H9 (cell line): ENCODE measurements at regions not wholly inside any gene's neighbourhood (a gene's known extent, or its start where the extent isn't known, plus 50 kb on each side); places are given as distances from the start of the nearest gene placed in this dataset.

ENCODE experiments used
- DNase-seq: peaks from one replicate; pipeline ENCODE4 v3.0.0-alpha.2; 2017
- H2AFZ ChIP-seq: one replicate; pipeline ENCODE4 v1.6.1; 2013; ENCODE audit warnings: mild to moderate bottlenecking, low read length, control low read depth, moderate library complexity
- H2AK5ac ChIP-seq: 2 replicates; pipeline ENCODE4 v1.6.1; 2013; ENCODE audit warnings: low read length, control low read depth, mixed read lengths; ENCODE audit not compliant: insufficient read length
- H2BK120ac ChIP-seq: one replicate; pipeline ENCODE4 v1.6.1; 2013; ENCODE audit warnings: low read depth, mild to moderate bottlenecking, low read length, control low read depth, inconsistent platforms; ENCODE audit not compliant: poor library complexity, severe bottlenecking
- H2BK12ac ChIP-seq: 2 replicates; pipeline ENCODE4 v1.6.1; 2013; ENCODE audit warnings: low read length, control low read depth, mixed read lengths, low read depth; ENCODE audit not compliant: insufficient read length
- H2BK15ac ChIP-seq: 2 replicates; pipeline ENCODE4 v1.6.1; 2013; ENCODE audit warnings: low read depth, low read length, control low read depth
- H2BK20ac ChIP-seq: one replicate; pipeline ENCODE4 v1.6.1; 2013; ENCODE audit warnings: low read depth, mild to moderate bottlenecking, low read length, control low read depth, inconsistent platforms; ENCODE audit not compliant: poor library complexity, severe bottlenecking
- H2BK5ac ChIP-seq: 2 replicates; pipeline ENCODE4 v1.6.1; 2013; ENCODE audit warnings: low read length, control low read depth, mixed read lengths; ENCODE audit not compliant: insufficient read length
- H3K14ac ChIP-seq: 2 replicates; pipeline ENCODE4 v1.6.1; 2013; ENCODE audit warnings: low read length, control low read depth; ENCODE audit not compliant: insufficient read depth
- H3K18ac ChIP-seq: 2 replicates; pipeline ENCODE4 v1.6.1; 2013; ENCODE audit warnings: low read depth, mild to moderate bottlenecking, mixed read lengths, low read length, control low read depth; ENCODE audit not compliant: insufficient read length
- H3K23ac ChIP-seq: 2 replicates; pipeline ENCODE4 v1.6.1; 2013; ENCODE audit warnings: low read length, control low read depth, mixed read lengths, low read depth; ENCODE audit not compliant: insufficient read length
- H3K23me2 ChIP-seq: 2 replicates; pipeline ENCODE4 v1.6.1; 2013; ENCODE audit warnings: low read depth, mild to moderate bottlenecking, mixed read lengths, low read length, control low read depth; ENCODE audit not compliant: insufficient read length, poor library complexity, severe bottlenecking
- H3K27ac ChIP-seq: 2 replicates; pipeline ENCODE4 v1.5.1; 2013; ENCODE audit warnings: low read length, control low read depth, mixed read lengths, low read depth; ENCODE audit not compliant: insufficient read length
- H3K27me3 ChIP-seq: 2 replicates; pipeline ENCODE4 v1.6.1; 2013; ENCODE audit warnings: low read length, control low read depth, inconsistent platforms; ENCODE audit not compliant: insufficient read depth
- H3K4ac ChIP-seq: 2 replicates; pipeline ENCODE4 v1.6.1; 2013; ENCODE audit warnings: low read depth, mild to moderate bottlenecking, control low read depth, inconsistent platforms, low read length, moderate library complexity
- H3K4me1 ChIP-seq: 2 replicates; pipeline ENCODE4 v1.6.1; 2013; ENCODE audit warnings: low read length, control low read depth, inconsistent platforms; ENCODE audit not compliant: insufficient read depth
- H3K4me2 ChIP-seq: 2 replicates; pipeline ENCODE4 v1.6.1; 2013; ENCODE audit warnings: low read length, control low read depth, mixed read lengths; ENCODE audit not compliant: insufficient read length, insufficient read depth
- H3K56ac ChIP-seq: 2 replicates; pipeline ENCODE4 v1.6.1; 2013; ENCODE audit warnings: low read depth, mild to moderate bottlenecking, mixed read lengths, low read length, control low read depth; ENCODE audit not compliant: insufficient read length
- H3K79me1 ChIP-seq: 2 replicates; pipeline ENCODE4 v1.6.1; 2013; ENCODE audit warnings: low read depth, mild to moderate bottlenecking, moderate library complexity, low read length, control low read depth, inconsistent platforms; ENCODE audit not compliant: insufficient read depth, poor library complexity, severe bottlenecking
- H3K79me2 ChIP-seq: 2 replicates; pipeline ENCODE4 v1.6.1; 2013; ENCODE audit warnings: low read length, control low read depth, inconsistent platforms; ENCODE audit not compliant: insufficient read depth
- H3K9ac ChIP-seq: 2 replicates; pipeline ENCODE4 v1.6.1; 2013; ENCODE audit warnings: low read length, control low read depth, mixed read lengths; ENCODE audit not compliant: insufficient read length; ENCODE audit errors: extremely low read depth
- H3K9me3 ChIP-seq: one replicate; pipeline ENCODE4 v1.6.1; 2013; ENCODE audit warnings: low read depth, low read length, inconsistent platforms; ENCODE audit not compliant: control insufficient read depth
- H3T11ph ChIP-seq: one replicate; pipeline ENCODE4 v1.6.1; 2013; ENCODE audit warnings: mild to moderate bottlenecking, low read length, control low read depth, inconsistent platforms
- H4K20me1 ChIP-seq: one replicate; pipeline ENCODE4 v1.6.1; 2013; ENCODE audit not compliant: control insufficient read depth, insufficient read length, insufficient read depth
- H4K5ac ChIP-seq: 2 replicates; pipeline ENCODE4 v1.6.1; 2013; ENCODE audit warnings: low read depth, mild to moderate bottlenecking, mixed read lengths, low read length, control low read depth; ENCODE audit not compliant: insufficient read length
- H4K8ac ChIP-seq: replicated peaks from 2 replicates; pipeline ENCODE4 v1.6.1; 2013; ENCODE audit warnings: low read length, control low read depth, mixed read lengths, low read depth; ENCODE audit not compliant: insufficient read length
- H4K91ac ChIP-seq: 2 replicates; pipeline ENCODE4 v1.6.1; 2013; ENCODE audit warnings: low read depth, mild to moderate bottlenecking, moderate library complexity, mixed read lengths, low read length, control low read depth; ENCODE audit not compliant: insufficient read length
- H3K27ac Mint-ChIP-seq, 3 experiments: 2 replicates in 2 of 3; 3 replicates in 1 of 3; pipeline ENCODE4 v1.8.0; 2020 to 2021; ENCODE audit warnings: mixed read lengths in 3 of 3, mild to moderate bottlenecking in 1 of 3, moderate library complexity in 1 of 3
- H3K27me3 Mint-ChIP-seq: 2 replicates; pipeline ENCODE4 v1.8.0; 2021; ENCODE audit warnings: low read depth, mild to moderate bottlenecking, moderate library complexity, mixed read lengths
- H3K36me3 Mint-ChIP-seq, 3 experiments: 2 replicates in 2 of 3; 3 replicates in 1 of 3; pipeline ENCODE4 v1.8.0; 2020 to 2021; ENCODE audit warnings: low read depth in 3 of 3, mixed read lengths in 3 of 3; ENCODE audit not compliant: insufficient read depth in 1 of 3
- H3K4me1 Mint-ChIP-seq, 2 experiments: 2 replicates each; pipeline ENCODE4 v1.8.0; 2020; ENCODE audit warnings: mixed read lengths in 2 of 2
- H3K4me3 Mint-ChIP-seq, 2 experiments: 2 replicates in 1 of 2; 3 replicates in 1 of 2; pipeline ENCODE4 v1.8.0; 2020 to 2021; ENCODE audit warnings: mild to moderate bottlenecking in 2 of 2, mixed read lengths in 2 of 2, moderate library complexity in 1 of 2
- H3K9me3 Mint-ChIP-seq, 2 experiments: 2 replicates in 1 of 2; 3 replicates in 1 of 2; pipeline ENCODE4 v1.8.0; 2020; ENCODE audit warnings: mild to moderate bottlenecking in 2 of 2, mixed read lengths in 2 of 2, moderate library complexity in 1 of 2
- WGBS: extraction: QIAGEN DNeasy Blood & Tissue Kit; methylation state at CpG from one replicate; pipeline ENCODE4 v1.1.7; 2013; ENCODE audit warnings: missing lambda C conversion rate, low lambda C conversion rate, mixed read lengths; ENCODE audit not compliant: insufficient read length; ENCODE audit errors: extremely low coverage; 5-methylcytosine and 5-hydroxymethylcytosine counted together
- TF ChIP-seq, protein P1 (sequence below): fragments of 200-600 bp; sonication (generic); conservative IDR thresholded peaks from 3 replicates; pipeline ENCODE4 v1.8.0; 2021; ENCODE audit warnings: antibody characterized with exemption, mild to moderate bottlenecking

DNA sequence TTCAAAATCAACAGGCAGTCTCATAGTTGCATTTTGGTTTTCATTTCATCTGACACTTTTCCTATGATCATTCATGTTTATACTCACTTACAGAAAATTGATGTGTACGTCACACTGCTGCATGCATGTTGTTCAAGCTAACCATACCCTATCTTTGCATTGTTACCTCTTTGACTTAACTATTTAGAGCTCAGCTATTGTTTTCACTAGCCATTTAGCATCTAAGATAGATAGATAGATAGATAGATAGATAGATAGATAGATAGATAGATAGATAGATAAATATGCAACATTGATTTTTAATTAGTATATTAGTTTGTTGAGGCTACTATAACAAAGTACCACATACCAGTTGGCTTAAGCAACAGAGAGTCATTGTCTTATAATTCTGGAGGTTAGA is 649.5 kb upstream of the KCND2 start:
- Histone ChIP-seq H3T11ph (no peak overlapping the region), H2BK12ac (no peak overlapping the region), H2BK20ac (no peak overlapping the region), H2BK120ac (no peak overlapping the region), H3K14ac (no peak overlapping the region), H3K9ac (no peak overlapping the region), H4K20me1 (no peaks in the 10 kb centered on the region), H2BK15ac (no peak overlapping the region), H3K27me3 (no peaks in the 10 kb centered on the region), H4K8ac (no peak overlapping the region), H2AFZ (no peak overlapping the region), H3K23me2 (no peaks in the 10 kb centered on the region), H4K91ac (no peak overlapping the region), H3K4me2 (no peak overlapping the region), H3K4ac (no peak overlapping the region), H2AK5ac (no peak overlapping the region), H3K27ac (no peak overlapping the region), H3K18ac (no peak overlapping the region), H4K5ac (no peak overlapping the region), H3K56ac (no peak overlapping the region), H3K23ac (no peak overlapping the region), H2BK5ac (no peak overlapping the region), H3K4me1 (no peaks in the 10 kb centered on the region; the same call in 1 of the 2 replicates), H3K79me1 (no peaks in the 10 kb centered on the region), H3K9me3 (no peaks in the 10 kb centered on the region), H3K79me2 (no peaks in the 10 kb centered on the region)
- TF ChIP-seq, protein P1, sequence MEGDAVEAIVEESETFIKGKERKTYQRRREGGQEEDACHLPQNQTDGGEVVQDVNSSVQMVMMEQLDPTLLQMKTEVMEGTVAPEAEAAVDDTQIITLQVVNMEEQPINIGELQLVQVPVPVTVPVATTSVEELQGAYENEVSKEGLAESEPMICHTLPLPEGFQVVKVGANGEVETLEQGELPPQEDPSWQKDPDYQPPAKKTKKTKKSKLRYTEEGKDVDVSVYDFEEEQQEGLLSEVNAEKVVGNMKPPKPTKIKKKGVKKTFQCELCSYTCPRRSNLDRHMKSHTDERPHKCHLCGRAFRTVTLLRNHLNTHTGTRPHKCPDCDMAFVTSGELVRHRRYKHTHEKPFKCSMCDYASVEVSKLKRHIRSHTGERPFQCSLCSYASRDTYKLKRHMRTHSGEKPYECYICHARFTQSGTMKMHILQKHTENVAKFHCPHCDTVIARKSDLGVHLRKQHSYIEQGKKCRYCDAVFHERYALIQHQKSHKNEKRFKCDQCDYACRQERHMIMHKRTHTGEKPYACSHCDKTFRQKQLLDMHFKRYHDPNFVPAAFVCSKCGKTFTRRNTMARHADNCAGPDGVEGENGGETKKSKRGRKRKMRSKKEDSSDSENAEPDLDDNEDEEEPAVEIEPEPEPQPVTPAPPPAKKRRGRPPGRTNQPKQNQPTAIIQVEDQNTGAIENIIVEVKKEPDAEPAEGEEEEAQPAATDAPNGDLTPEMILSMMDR, result no peak
- H3K36me3 Mint-ChIP-seq, result no peaks in the 10 kb centered on the region
- H3K4me1 Mint-ChIP-seq, result peaks cover 29 to 35% of the 10 kb centered on the region in 2 experiments
- no peaks in the 10 kb centered on the region for H3K9me3 Mint-ChIP-seq
- H3K27me3 Mint-ChIP-seq, result peaks cover 3% of the 10 kb centered on the region; the same call in 1 of the 2 replicates
- no CpG with 5 or more reads among the region's 1 CpG for WGBS
- DNase-seq, result no peak
- H3K4me3 Mint-ChIP-seq, result no peak overlapping the region
- H3K27ac Mint-ChIP-seq, result no peak overlapping the region
